Smooth muscle cell (in vitro differentiated cells): ENCODE measurements at regions not wholly inside any gene's neighbourhood (a gene's known extent, or its start where the extent isn't known, plus 50 kb on each side); places are given as distances from the start of the nearest gene placed in this dataset.

Experiments
- DNase-seq: peaks from one replicate; lab custom pipeline; 2025; ENCODE audit not compliant: unreplicated experiment; lab: John Stamatoyannopoulos, UW
- H2AFZ ChIP-seq: fragments of 200-600 bp; sonication (generic); 2 replicates; pipeline ENCODE4 v1.6.0; 2016; ENCODE audit warnings: antibody characterized with exemption, low read depth, mild to moderate bottlenecking
- H3F3A ChIP-seq: fragments of 200-600 bp; sonication (generic); 2 replicates; pipeline ENCODE4 v1.6.0; 2017; ENCODE audit warnings: antibody characterized with exemption, low read depth
- H3K27ac ChIP-seq: fragments of 200-600 bp; sonication (generic); 2 replicates; pipeline ENCODE4 v1.5.1; 2016; ENCODE audit warnings: low read depth, mild to moderate bottlenecking
- H3K27me3 ChIP-seq: fragments of 200-600 bp; sonication (generic); 2 replicates; pipeline ENCODE4 v1.6.1; 2016; ENCODE audit warnings: low read depth, mild to moderate bottlenecking
- H3K36me3 ChIP-seq: fragments of 200-600 bp; sonication (generic); 2 replicates; pipeline ENCODE4 v1.5.1; 2016; ENCODE audit warnings: low read depth
- H3K4me1 ChIP-seq: fragments of 200-600 bp; sonication (generic); 2 replicates; pipeline ENCODE4 v1.5.1; 2016; ENCODE audit warnings: low read depth
- H3K4me2 ChIP-seq: fragments of 200-600 bp; sonication (generic); 2 replicates; pipeline ENCODE4 v1.6.0; 2016; ENCODE audit warnings: mild to moderate bottlenecking
- H3K4me3 ChIP-seq: fragments of 200-600 bp; sonication (generic); 2 replicates; pipeline ENCODE4 v1.5.1; 2016; ENCODE audit warnings: mild to moderate bottlenecking
- H3K79me2 ChIP-seq: fragments of 200-600 bp; sonication (generic); 2 replicates; pipeline ENCODE4 v1.6.0; 2016; ENCODE audit warnings: low read depth, mild to moderate bottlenecking
- H3K9ac ChIP-seq: fragments of 200-600 bp; sonication (generic); 2 replicates; pipeline ENCODE4 v1.6.0; 2016; ENCODE audit warnings: low read depth
- H3K9me3 ChIP-seq: fragments of 200-600 bp; sonication (generic); replicated peaks from 2 replicates; pipeline ENCODE4 v1.5.1; 2016; ENCODE audit warnings: low read depth
- H4K20me1 ChIP-seq: fragments of 200-600 bp; sonication (generic); 2 replicates; pipeline ENCODE4 v1.6.0; 2016; ENCODE audit warnings: low read depth
- WGBS: methylation state at CpG from one replicate; pipeline ENCODE4 v1.1.7; 2016; ENCODE audit warnings: low lambda C conversion rate; 5-methylcytosine and 5-hydroxymethylcytosine counted together
- TF ChIP-seq, protein P1 (sequence below): fragments of 200-600 bp; sonication (generic); IDR thresholded peaks from 2 replicates; pipeline ENCODE4 v1.5.1; 2017; ENCODE audit warnings: borderline replicate concordance, mild to moderate bottlenecking, antibody characterized with exemption; ENCODE audit not compliant: insufficient read depth, poor library complexity, severe bottlenecking

DNA sequence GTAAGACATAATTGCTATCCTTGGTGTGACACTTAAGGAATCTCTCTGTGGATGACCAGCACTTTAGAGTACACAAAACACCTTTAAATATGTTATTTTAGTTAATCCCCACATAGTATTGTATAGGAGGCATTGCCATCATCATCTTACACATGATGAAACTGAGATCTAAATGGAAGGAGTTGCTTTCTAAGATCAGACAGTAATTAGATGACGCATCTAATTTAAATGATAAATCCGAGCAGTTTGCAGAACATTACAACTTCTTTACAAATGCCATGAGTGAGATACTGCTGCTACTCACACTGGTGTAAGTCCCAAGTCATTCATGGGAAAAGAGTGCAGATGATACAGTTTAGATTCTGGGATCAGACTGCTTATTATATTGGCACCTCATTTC is 431.9 kb downstream of the MFSD1 start:
- H3K4me2 ChIP-seq = peak overlapping the region; percentile 12
- no peak overlapping the region for H3K9ac ChIP-seq
- DNase-seq = no peak
- TF ChIP-seq, protein P1, sequence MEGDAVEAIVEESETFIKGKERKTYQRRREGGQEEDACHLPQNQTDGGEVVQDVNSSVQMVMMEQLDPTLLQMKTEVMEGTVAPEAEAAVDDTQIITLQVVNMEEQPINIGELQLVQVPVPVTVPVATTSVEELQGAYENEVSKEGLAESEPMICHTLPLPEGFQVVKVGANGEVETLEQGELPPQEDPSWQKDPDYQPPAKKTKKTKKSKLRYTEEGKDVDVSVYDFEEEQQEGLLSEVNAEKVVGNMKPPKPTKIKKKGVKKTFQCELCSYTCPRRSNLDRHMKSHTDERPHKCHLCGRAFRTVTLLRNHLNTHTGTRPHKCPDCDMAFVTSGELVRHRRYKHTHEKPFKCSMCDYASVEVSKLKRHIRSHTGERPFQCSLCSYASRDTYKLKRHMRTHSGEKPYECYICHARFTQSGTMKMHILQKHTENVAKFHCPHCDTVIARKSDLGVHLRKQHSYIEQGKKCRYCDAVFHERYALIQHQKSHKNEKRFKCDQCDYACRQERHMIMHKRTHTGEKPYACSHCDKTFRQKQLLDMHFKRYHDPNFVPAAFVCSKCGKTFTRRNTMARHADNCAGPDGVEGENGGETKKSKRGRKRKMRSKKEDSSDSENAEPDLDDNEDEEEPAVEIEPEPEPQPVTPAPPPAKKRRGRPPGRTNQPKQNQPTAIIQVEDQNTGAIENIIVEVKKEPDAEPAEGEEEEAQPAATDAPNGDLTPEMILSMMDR = no peak
- H3K27me3 ChIP-seq = no peaks in the 10 kb centered on the region
- H2AFZ ChIP-seq = no peak overlapping the region
- peaks cover 9% of the 10 kb centered on the region for H3K4me1 ChIP-seq
- no peaks in the 10 kb centered on the region for H3K79me2 ChIP-seq
- no peak overlapping the region for H3K4me3 ChIP-seq
- H3K36me3 ChIP-seq = no peaks in the 10 kb centered on the region
- WGBS = 41% methylated on average over 2 of the region's 2 CpGs
- H3F3A ChIP-seq = peaks cover 6% of the 10 kb centered on the region
- no peaks in the 10 kb centered on the region for H3K9me3 ChIP-seq
- no peaks in the 10 kb centered on the region for H4K20me1 ChIP-seq
- peak overlapping the region; percentile 66 for H3K27ac ChIP-seq

DNA sequence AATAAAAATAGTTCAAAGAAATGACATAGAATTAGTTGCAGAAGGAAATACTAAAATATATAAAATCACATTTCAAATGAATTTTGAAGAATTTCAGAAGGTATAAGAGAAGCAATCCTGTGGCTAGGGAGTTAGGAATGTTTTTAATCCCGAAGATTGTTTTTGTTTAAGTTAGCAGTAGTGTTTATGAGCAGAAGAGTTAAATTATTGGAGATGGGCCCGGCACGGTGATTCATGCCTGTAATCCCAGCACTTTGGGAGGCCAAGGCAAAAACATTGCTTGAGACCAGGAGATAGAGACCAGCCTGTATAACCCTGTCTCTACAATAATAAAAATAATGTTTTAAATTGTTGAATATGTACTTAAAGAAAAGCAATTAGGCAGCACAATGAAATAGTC is 432.5 kb downstream of the MFSD1 start:
- 4% methylated on average over 3 of the region's 3 CpGs for WGBS
- Histone ChIP-seq H3K4me2 (peak overlapping the region; percentile 12), H3K79me2 (no peaks in the 10 kb centered on the region), H3K27me3 (no peaks in the 10 kb centered on the region), H3K4me1 (peaks cover 9% of the 10 kb centered on the region), H3F3A (peaks cover 6% of the 10 kb centered on the region), H3K4me3 (no peak overlapping the region), H3K9me3 (no peaks in the 10 kb centered on the region), H3K36me3 (no peaks in the 10 kb centered on the region), H2AFZ (no peak overlapping the region), H3K27ac (peak overlapping the region; percentile 66), H3K9ac (no peak overlapping the region), H4K20me1 (no peaks in the 10 kb centered on the region)
- DNase-seq = no peak
- TF ChIP-seq, protein P1 = no peak

DNA sequence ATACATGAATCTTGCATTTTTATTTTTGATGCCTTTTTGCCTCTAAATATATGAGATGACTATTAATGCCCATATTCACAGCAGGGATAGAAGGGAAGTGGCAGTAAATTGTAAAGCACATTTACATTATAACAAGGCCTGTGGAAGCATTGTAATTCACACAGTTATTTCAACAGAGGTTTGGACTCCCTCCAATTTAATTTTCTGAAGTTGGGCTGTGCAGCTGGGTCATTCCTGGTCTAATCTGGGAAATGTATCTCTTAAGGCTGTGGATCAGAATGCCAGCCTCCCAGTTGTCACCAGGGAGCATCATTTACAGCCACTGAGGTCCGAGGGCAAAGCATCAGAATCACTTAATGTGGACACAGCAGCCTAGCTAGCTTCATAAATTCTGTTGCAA is 434.5 kb downstream of the MFSD1 start:
- no peaks in the 10 kb centered on the region for H3K9me3 ChIP-seq
- 48% methylated on average over 1 of the region's 1 CpG for WGBS
- TF ChIP-seq, protein P1 = no peak
- peak overlapping the region; percentile 75 for H3K27ac ChIP-seq
- DNase-seq = no peak
- H4K20me1 ChIP-seq = no peaks in the 10 kb centered on the region
- peak overlapping the region; percentile 51 for H3K4me2 ChIP-seq
- no peaks in the 10 kb centered on the region for H3K79me2 ChIP-seq
- no peak overlapping the region for H3K9ac ChIP-seq
- no peaks in the 10 kb centered on the region for H3K27me3 ChIP-seq
- H3F3A ChIP-seq = peaks cover 6% of the 10 kb centered on the region
- H2AFZ ChIP-seq = no peak overlapping the region
- peaks cover 9% of the 10 kb centered on the region for H3K4me1 ChIP-seq
- no peak overlapping the region for H3K4me3 ChIP-seq
- no peaks in the 10 kb centered on the region for H3K36me3 ChIP-seq

DNA sequence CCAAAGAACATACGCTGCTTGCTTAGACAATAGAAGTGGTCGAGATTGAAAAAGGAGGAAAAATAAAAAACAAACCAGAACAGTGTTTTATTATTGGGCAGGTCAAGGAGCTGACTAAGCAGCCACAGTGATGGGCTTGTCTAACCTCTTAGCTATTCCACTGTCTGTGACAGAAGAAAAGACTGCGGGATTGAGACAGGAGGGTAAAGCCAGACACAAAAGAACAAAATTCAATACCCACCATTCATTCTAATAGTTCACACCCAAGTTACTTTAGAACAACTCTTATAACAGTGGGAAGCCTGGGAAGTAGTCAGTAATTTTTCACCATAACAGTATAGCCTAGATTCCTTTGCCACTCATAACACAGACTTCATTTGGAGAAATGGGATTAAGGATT is 435.4 kb downstream of the MFSD1 start:
- peaks cover 9% of the 10 kb centered on the region for H3K4me1 ChIP-seq
- H3K79me2 ChIP-seq = no peaks in the 10 kb centered on the region
- H3K9me3 ChIP-seq = no peaks in the 10 kb centered on the region
- TF ChIP-seq, protein P1 = no peak
- H3K36me3 ChIP-seq = no peaks in the 10 kb centered on the region
- peak overlapping the region; percentile 51 for H3K4me2 ChIP-seq
- no peak for DNase-seq
- H3K9ac ChIP-seq = peak overlapping the region; percentile 9
- no peak overlapping the region for H2AFZ ChIP-seq
- H4K20me1 ChIP-seq = no peaks in the 10 kb centered on the region
- H3K27me3 ChIP-seq = no peaks in the 10 kb centered on the region
- WGBS = 54% methylated on average over 3 of the region's 3 CpGs
- no peak overlapping the region for H3K4me3 ChIP-seq
- H3F3A ChIP-seq = peaks cover 6% of the 10 kb centered on the region
- peak overlapping the region; percentile 75 for H3K27ac ChIP-seq
